ENCODE measurements at regions not wholly inside any gene's neighbourhood (a gene's known extent, or its start where the extent isn't known, plus 50 kb on each side); places are given as distances from the start of the nearest gene placed in this dataset.

- Histone ChIP-seq H4K8ac (replicated peaks; ENCODE audit: insufficient read length, low read depth, low read length) (no peak overlapping the region), H3K23me2 (ENCODE audit: insufficient read length, low read depth, low read length, poor library complexity, severe bottlenecking) (no peaks in the 10 kb centered on the region), H2BK20ac (ENCODE audit: low read depth, low read length, poor library complexity, severe bottlenecking) (no peak overlapping the region), H3K79me2 (ENCODE audit: insufficient read depth, low read length) (no peaks in the 10 kb centered on the region), H2BK15ac (ENCODE audit: low read depth, low read length) (no peak overlapping the region), H2BK5ac (ENCODE audit: insufficient read length, low read length) (no peak overlapping the region), H3K14ac (ENCODE audit: insufficient read depth, low read length) (no peak overlapping the region), H2BK12ac (ENCODE audit: insufficient read length, low read depth, low read length) (no peak overlapping the region), H3K23ac (ENCODE audit: insufficient read length, low read depth, low read length) (no peak overlapping the region), H3K27me3 (ENCODE audit: insufficient read depth, low read length) (no peaks in the 10 kb centered on the region), H3T11ph (ENCODE audit: low read length) (no peak overlapping the region), H3K4me2 (ENCODE audit: insufficient read depth, insufficient read length, low read length) (no peak overlapping the region), H2BK120ac (ENCODE audit: low read depth, low read length, poor library complexity, severe bottlenecking) (no peak overlapping the region), H3K9me3 (ENCODE audit: control insufficient read depth, low read depth, low read length) (no peaks in the 10 kb centered on the region), H3K56ac (ENCODE audit: insufficient read length, low read depth, low read length) (no peak overlapping the region), H2AK5ac (ENCODE audit: insufficient read length, low read length) (no peak overlapping the region), H3K4me1 (ENCODE audit: insufficient read depth, low read length) (no peaks in the 10 kb centered on the region), H2AFZ (ENCODE audit: low read length) (no peak overlapping the region), H3K18ac (ENCODE audit: insufficient read length, low read depth, low read length) (no peak overlapping the region), H3K27ac (ENCODE audit: insufficient read length, low read depth, low read length) (no peak overlapping the region), H3K4ac (ENCODE audit: low read depth, low read length) (no peak overlapping the region), H4K20me1 (ENCODE audit: control insufficient read depth, insufficient read depth, insufficient read length) (no peaks in the 10 kb centered on the region), H4K91ac (ENCODE audit: insufficient read length, low read depth, low read length) (no peak overlapping the region), H3K79me1 (ENCODE audit: insufficient read depth, low read depth, low read length, poor library complexity, severe bottlenecking) (no peaks in the 10 kb centered on the region), H3K9ac (ENCODE audit: extremely low read depth, insufficient read length, low read length) (no peak overlapping the region), H4K5ac (ENCODE audit: insufficient read length, low read depth, low read length) (no peak overlapping the region)
- DNase-seq, result no peak
- Mint-ChIP-seq H3K27me3 (ENCODE audit: low read depth) (no peaks in the 10 kb centered on the region), H3K36me3 (ENCODE audit: insufficient read depth in 1 of 3, low read depth in 3 of 3) (no peaks in the 10 kb centered on the region), H3K4me3 (no peak overlapping the region), H3K9me3 (no peaks in the 10 kb centered on the region), H3K27ac (no peak overlapping the region), H3K4me1 (peaks cover 4% of the 10 kb centered on the region in 2 experiments; a peak in 3 of 4 replicates)
- WGBS (ENCODE audit: extremely low coverage, insufficient read length, low lambda C conversion rate), result no CpG with 5 or more reads among the region's 2 CpGs
- TF ChIP-seq CTCF (conservative IDR thresholded peaks at IDR 0.05), result no peak
These were observed 169.4 kb downstream of the TLE1 start for GRCh38 chr9:81519816-81520495.

Measured in H9 (cell line).